Left lung (tissue), 4 donors: ENCODE measurements at regions not wholly inside any gene's neighbourhood (a gene's known extent, or its start where the extent isn't known, plus 50 kb on each side); places are given as distances from the start of the nearest gene placed in this dataset.

Experiments
- ATAC-seq: fragments of 200-7000 bp; cut with Tn5 transposase; one replicate; pipeline ENCODE4 v1.9.1; 2020; ENCODE audit warnings: moderate library complexity
- DNase-seq, 4 donors: peaks; one replicate each; pipeline ENCODE4 v3.0.0-alpha.2; 2013 to 2020
- H3K27ac ChIP-seq, 2 donors: fragments of 200-600 bp; sonication (generic) in 1 of 2; one replicate each; pipeline versions ENCODE4 v1.5.0 to v1.8.0; 2020 to 2021
- H3K27me3 ChIP-seq, 2 donors: fragments of 200-600 bp; sonication (generic) in 1 of 2; one replicate each; pipeline versions ENCODE4 v1.5.0 to v1.8.0; 2020 to 2021
- H3K36me3 ChIP-seq, 2 donors: fragments of 200-600 bp; sonication (generic) in 1 of 2; one replicate each; pipeline versions ENCODE4 v1.5.0 to v1.8.0; 2020 to 2021
- H3K4me1 ChIP-seq, 2 donors: fragments of 200-600 bp; one replicate each; pipeline ENCODE4 v1.8.0; 2021
- H3K4me3 ChIP-seq, 2 donors: fragments of 200-600 bp; sonication (generic) in 1 of 2; one replicate each; pipeline versions ENCODE4 v1.5.0 to v1.8.0; 2020 to 2021; ENCODE audit warnings: mild to moderate bottlenecking in 1 of 2
- H3K9me3 ChIP-seq, 2 donors: fragments of 200-600 bp; sonication (generic) in 1 of 2; one replicate each; pipeline versions ENCODE4 v1.5.0 to v1.8.0; 2020 to 2021
- intact Hi-C, 2 donors: fragments of 100-400 bp; cut with DNase I; formaldehyde crosslinking; loops; one replicate each; pipeline versions ENCODE4 v1.11.2 to v1.14.2; 2022
- TF ChIP-seq, protein P1 (sequence below), 2 donors: fragments of 200-600 bp; sonication (generic) in 1 of 2; IDR thresholded peaks; one replicate each; pipeline versions ENCODE4 v1.5.0 to v1.8.0; 2021; ENCODE audit warnings: antibody characterized with exemption in 2 of 2
- donor health status: DM: no; HTN: yes; CAD: no.
- donor health status: DM: no; HTN: no; CAD: no.

DNA sequence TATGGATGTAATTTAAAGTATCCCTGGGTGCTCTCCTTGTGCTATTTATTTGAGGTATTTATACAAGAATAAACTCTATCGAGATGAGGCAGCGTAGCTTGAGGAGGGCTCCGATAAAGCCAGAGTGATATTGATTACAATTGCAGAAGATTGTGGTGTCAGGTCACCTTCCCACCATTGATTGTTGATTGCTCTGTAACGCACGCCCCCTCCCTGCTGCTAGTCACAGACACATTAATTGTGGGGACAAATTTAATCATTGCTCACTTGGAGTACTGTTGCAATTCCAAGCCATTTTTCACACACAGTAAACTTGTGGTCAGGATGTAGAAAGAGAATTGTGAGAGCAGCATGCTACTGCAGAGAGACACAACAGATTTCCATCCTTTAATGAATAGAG, 75.4 kb downstream of the IRX3 start:
- TF ChIP-seq, protein P1, sequence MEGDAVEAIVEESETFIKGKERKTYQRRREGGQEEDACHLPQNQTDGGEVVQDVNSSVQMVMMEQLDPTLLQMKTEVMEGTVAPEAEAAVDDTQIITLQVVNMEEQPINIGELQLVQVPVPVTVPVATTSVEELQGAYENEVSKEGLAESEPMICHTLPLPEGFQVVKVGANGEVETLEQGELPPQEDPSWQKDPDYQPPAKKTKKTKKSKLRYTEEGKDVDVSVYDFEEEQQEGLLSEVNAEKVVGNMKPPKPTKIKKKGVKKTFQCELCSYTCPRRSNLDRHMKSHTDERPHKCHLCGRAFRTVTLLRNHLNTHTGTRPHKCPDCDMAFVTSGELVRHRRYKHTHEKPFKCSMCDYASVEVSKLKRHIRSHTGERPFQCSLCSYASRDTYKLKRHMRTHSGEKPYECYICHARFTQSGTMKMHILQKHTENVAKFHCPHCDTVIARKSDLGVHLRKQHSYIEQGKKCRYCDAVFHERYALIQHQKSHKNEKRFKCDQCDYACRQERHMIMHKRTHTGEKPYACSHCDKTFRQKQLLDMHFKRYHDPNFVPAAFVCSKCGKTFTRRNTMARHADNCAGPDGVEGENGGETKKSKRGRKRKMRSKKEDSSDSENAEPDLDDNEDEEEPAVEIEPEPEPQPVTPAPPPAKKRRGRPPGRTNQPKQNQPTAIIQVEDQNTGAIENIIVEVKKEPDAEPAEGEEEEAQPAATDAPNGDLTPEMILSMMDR (IDR thresholded peaks at IDR 0.05), result no peak
- peaks cover 0 to 5% of the 10 kb centered on the region in 2 donors for H3K27me3 ChIP-seq

DNA sequence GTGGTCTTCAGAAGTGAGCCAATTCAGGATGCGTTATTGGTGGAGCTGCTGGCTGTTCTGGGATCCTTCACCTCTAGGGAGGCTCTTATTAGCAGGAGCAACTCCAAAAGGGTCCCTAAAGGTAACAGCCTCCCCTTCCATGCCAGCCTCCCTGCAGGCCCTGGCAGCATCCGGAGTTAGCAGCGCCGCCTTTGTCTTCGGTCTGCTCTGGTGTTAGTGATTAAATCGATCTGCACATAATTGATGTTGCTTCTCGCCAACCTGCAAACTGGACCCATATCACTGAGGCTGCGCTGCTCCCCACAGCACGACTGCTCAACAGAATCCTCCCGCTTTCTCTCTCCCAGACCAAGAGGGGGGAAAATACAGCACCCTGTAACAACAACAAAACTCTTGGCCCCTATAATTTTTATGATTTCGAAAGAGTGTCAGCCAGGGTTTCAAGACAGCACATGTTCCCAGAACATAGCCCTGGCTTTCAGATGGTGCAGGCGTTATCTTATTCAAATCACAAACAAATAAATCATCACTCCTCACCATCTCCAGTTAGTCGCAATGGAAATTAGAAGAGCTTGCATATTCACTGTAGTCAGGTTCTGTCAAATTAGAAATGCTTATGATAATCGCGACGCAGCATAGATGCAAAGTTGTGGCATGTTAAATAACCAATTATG, 76.0 kb downstream of the IRX3 start:
- H3K4me3 ChIP-seq, result no peak overlapping the region
- no peak for ATAC-seq

More for the DNA sequence above, 75.4 kb downstream of the IRX3 start:
- Histone ChIP-seq H3K4me1 (no peaks in the 10 kb centered on the region), H3K27ac (no peak overlapping the region), H3K4me3 (no peak overlapping the region), H3K36me3 (no peaks in the 10 kb centered on the region), H3K9me3 (no peaks in the 10 kb centered on the region)
- DNase-seq (no peak), ATAC-seq (no peak)
- intact Hi-C loops, result no loop called here

DNA sequence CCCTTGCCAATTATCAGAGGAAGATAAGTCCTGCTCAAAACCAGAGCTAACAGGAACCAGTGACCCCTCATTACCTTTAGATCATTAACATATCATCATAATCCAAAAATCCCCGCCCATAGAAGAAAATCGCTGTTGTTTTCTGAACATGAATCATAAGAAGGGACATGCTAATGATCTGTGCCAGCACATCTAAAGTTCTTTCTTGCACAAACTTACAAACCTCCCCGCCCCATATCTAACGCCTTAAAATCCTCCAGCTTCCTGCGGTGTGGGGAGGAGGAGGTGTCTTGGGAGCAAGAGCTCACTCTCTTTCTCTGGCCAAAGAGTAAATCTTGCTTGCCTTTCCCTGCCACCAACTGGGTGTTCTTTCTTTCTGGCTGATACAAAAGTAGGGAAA, 78.3 kb downstream of the IRX3 start:
- Histone ChIP-seq H3K9me3 (no peaks in the 10 kb centered on the region), H3K4me3 (no peak overlapping the region), H3K36me3 (no peaks in the 10 kb centered on the region), H3K27ac (no peak overlapping the region), H3K4me1 (no peaks in the 10 kb centered on the region), H3K27me3 (peaks cover 0 to 5% of the 10 kb centered on the region in 2 donors)
- TF ChIP-seq, protein P1 (IDR thresholded peaks at IDR 0.05), result no peak
- DNase-seq, result no peak
- intact Hi-C loops, result no loop called here
- no peak for ATAC-seq

More for the DNA sequence above, 76.0 kb downstream of the IRX3 start:
- no peaks in the 10 kb centered on the region for H3K9me3 ChIP-seq
- no peaks in the 10 kb centered on the region for H3K36me3 ChIP-seq
- intact Hi-C loops, result no loop called here
- no peaks in the 10 kb centered on the region for H3K4me1 ChIP-seq
- no peak for DNase-seq
- TF ChIP-seq, protein P1 (IDR thresholded peaks at IDR 0.05), result no peak
- peaks cover 0 to 5% of the 10 kb centered on the region in 2 donors for H3K27me3 ChIP-seq
- no peak overlapping the region for H3K27ac ChIP-seq

DNA sequence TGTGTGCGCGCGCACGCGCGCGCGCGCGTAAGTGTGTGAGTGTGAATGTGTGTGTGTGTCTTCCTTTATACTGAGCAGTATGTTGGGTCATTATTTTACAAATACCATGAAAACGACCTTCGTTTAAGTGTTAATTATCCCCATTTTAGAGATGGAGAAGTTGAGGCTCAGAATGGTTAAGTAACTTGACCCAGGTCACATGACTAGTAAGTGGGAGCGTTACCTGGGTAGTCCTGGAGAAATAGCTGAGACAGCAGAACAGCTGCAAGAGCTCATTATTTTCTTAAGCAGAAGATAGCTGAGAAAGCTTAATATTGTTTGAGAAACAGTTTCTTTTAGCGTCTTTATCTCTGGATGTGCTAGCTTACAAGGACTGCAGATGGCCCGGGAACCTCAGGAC, 78.8 kb downstream of the IRX3 start:
- H3K4me1 ChIP-seq, result no peaks in the 10 kb centered on the region
- no peak overlapping the region for H3K27ac ChIP-seq
- intact Hi-C loops, result no loop called here
- peaks cover 0 to 5% of the 10 kb centered on the region in 2 donors for H3K27me3 ChIP-seq
- H3K9me3 ChIP-seq, result no peaks in the 10 kb centered on the region
- H3K36me3 ChIP-seq, result no peaks in the 10 kb centered on the region
- DNase-seq (no peak), ATAC-seq (no peak)
- no peak overlapping the region for H3K4me3 ChIP-seq
- TF ChIP-seq, protein P1 (IDR thresholded peaks at IDR 0.05), result no peak

DNA sequence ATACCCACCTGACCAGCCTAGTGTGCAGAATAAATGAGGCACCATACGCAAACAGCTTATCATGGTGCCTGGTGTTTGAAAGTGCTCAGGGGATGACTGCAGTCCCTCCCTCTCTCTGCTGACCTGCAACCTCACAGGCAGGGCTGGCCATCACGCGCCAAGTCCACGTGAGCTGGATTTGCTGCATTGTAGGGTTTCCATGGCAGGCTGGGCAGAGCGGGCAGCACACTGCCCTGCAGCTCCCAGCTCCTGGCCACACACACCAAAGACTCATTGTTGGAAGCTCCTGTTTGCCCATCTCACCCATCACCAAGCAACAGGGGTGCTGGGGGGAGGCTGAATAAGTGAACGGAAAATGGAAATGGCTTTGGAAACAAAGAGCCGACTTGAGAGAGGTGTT, 81.8 kb downstream of the IRX3 start:
- TF ChIP-seq, protein P1 (IDR thresholded peaks at IDR 0.05), result no peak
- H3K27me3 ChIP-seq, result peaks cover 0 to 10% of the 10 kb centered on the region in 2 donors
- no peaks in the 10 kb centered on the region for H3K36me3 ChIP-seq
- ATAC-seq, result no peak
- intact Hi-C loops, result no loop called here
- no peaks in the 10 kb centered on the region for H3K9me3 ChIP-seq
- H3K4me1 ChIP-seq, result no peaks in the 10 kb centered on the region
- H3K27ac ChIP-seq, result no peak overlapping the region
- no peak for DNase-seq
- H3K4me3 ChIP-seq, result no peak overlapping the region
